Spleen (tissue), 7 donors: ENCODE measurements at regions not wholly inside any gene's neighbourhood (a gene's known extent, or its start where the extent isn't known, plus 50 kb on each side); places are given as distances from the start of the nearest gene placed in this dataset.
"Not testable (repeated sequence)": the region's sequence is repeated elsewhere in the genome, so short reads cannot be mapped to it uniquely, and the experiment has no call there.

Experiments
- CTCF ChIP-seq, 11 experiments: fragments of 200-600 bp in 7 of 11; fragments of 450-650 bp in 4 of 11; sonication (generic) in 4 of 11; IDR thresholded peaks in 8 of 11; conservative IDR thresholded peaks in 3 of 11; 1 replicate in 7 of 11; 2 replicates in 4 of 11; pipeline versions ENCODE4 v1.4.0 to v1.8.0; 2016 to 2021; ENCODE audit warnings: antibody characterized with exemption in 11 of 11, inconsistent platforms in 4 of 11, mild to moderate bottlenecking in 1 of 11
- POLR2A ChIP-seq, 3 donors: fragments of 450-650 bp; IDR thresholded peaks; one replicate each; pipeline ENCODE4 v1.5.1; 2017; ENCODE audit warnings: antibody characterized with exemption in 3 of 3, mild to moderate bottlenecking in 1 of 3
- donor health status: DM: no; HTN: no; CAD: no; lungs with moderate emphysema.
- donor health status: DM: no; HTN: no; CAD: no.
- donor health status: DM: no; HTN: no; CAD: no.

DNA sequence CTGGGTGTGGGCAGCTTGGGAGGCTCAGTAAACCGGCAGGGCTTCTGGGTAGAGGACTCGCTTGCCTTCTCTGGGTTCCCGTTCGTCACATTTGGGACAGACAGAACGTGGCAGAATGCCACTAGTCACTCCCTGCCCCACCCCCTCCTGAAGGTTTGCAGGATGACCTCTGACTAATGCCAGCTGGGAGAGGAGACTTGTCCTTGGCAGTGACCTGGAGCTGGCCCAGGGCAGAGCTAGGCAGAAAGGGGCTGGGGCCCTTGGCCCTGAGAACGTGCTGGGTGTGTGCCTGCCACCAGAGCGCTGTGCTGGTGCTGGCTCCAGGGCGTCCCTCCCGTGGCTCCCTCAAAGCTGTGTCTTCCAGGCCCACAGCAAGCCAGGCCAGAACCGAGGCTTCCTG lies 197.8 kb upstream of the TP53TG3 start:
- TF ChIP-seq CTCF (IDR thresholded peaks at IDR 0.05 in 8 of 11, conservative IDR thresholded peaks at IDR 0.05 in 3 of 11); POLR2A (IDR thresholded peaks at IDR 0.05): not testable (repeated sequence)
